Hepatic stellate cell (primary cell): ENCODE measurements at regions not wholly inside any gene's neighbourhood (a gene's known extent, or its start where the extent isn't known, plus 50 kb on each side); places are given as distances from the start of the nearest gene placed in this dataset.

Source experiments
- DNase-seq: peaks from one replicate; pipeline ENCODE4 v3.0.0; 2011; ENCODE audit warnings: low spot score

- DNase-seq = no peak
Measured at GRCh38 chr2:150006591-150006990, 419.0 kb upstream of the MMADHC start.

GRCh38 chr2:150003544-150003943 is 416.0 kb upstream of the MMADHC start:
- DNase-seq = no peak

- DNase-seq = no peak
Measured at GRCh38 chr2:150001788-150002187, 414.2 kb upstream of the MMADHC start.

- no peak for DNase-seq
Measured at GRCh38 chr2:149996901-149997300, 409.3 kb upstream of the MMADHC start.

GRCh38 chr2:149994057-149994728 is 406.6 kb upstream of the MMADHC start:
- no peak for DNase-seq

- no peak for DNase-seq
Measured at GRCh38 chr2:149993316-149993715, 405.7 kb upstream of the MMADHC start.

GRCh38 chr2:149991576-149991975 is 404.0 kb upstream of the MMADHC start:
- DNase-seq = no peak

- no peak for DNase-seq
Measured at GRCh38 chr2:149990965-149991364, 403.4 kb upstream of the MMADHC start.

GRCh38 chr2:149989447-149990063 is 402.0 kb upstream of the MMADHC start:
- no peak for DNase-seq

GRCh38 chr2:149988361-149988760 is 400.8 kb upstream of the MMADHC start:
- DNase-seq = no peak

GRCh38 chr2:149986861-149987260 is 399.3 kb upstream of the MMADHC start:
- DNase-seq = no peak

- DNase-seq = no peak
Measured at GRCh38 chr2:149984311-149984710, 396.7 kb upstream of the MMADHC start.

- no peak for DNase-seq
Measured at GRCh38 chr2:149972066-149972465, 384.5 kb upstream of the MMADHC start.

- DNase-seq = no peak
Measured at GRCh38 chr2:149954981-149955600, 367.5 kb upstream of the MMADHC start.

GRCh38 chr2:149953627-149954026 is 366.1 kb upstream of the MMADHC start:
- DNase-seq = no peak

- DNase-seq = no peak
Measured at GRCh38 chr2:149931486-149931885, 343.9 kb upstream of the MMADHC start.

- DNase-seq = no peak
Measured at GRCh38 chr2:149928011-149928410, 340.4 kb upstream of the MMADHC start.

GRCh38 chr2:149926149-149926548 is 338.6 kb upstream of the MMADHC start:
- DNase-seq = no peak

- DNase-seq = no peak
Measured at GRCh38 chr2:149924549-149925213, 337.1 kb upstream of the MMADHC start.

- peak; percentile 5 for DNase-seq
Measured at GRCh38 chr2:149924028-149924427, 336.5 kb upstream of the MMADHC start.

- DNase-seq = no peak
Measured at GRCh38 chr2:149921911-149922616, 334.5 kb upstream of the MMADHC start.

- no peak for DNase-seq
Measured at GRCh38 chr2:149920389-149920788, 332.8 kb upstream of the MMADHC start.
